ENCODE measurements at regions not wholly inside any gene's neighbourhood (a gene's known extent, or its start where the extent isn't known, plus 50 kb on each side); places are given as distances from the start of the nearest gene placed in this dataset.

DNA sequence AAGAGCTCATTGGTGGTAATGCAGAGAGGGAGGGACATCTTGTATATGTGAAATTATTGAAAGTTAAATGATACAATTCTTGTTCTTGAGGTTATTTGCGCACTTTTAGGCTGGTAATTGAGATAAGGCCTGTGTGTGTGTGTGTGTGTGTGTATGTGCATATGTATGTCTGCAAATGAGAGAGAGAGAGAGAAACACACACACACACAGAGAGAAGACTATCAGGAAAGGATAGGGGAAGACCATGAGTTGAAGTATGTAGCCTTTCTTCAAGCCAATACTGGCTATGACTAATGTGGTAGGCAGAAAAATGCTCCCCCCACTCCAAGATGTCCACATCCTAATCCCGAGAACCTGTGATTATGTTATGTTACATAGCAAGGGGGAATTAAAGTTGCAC lies 52.7 kb upstream of the DCD start:
- ChIA-PET CTCF (ENCODE audit: unreplicated experiment) (interaction anchor here (1.1 kb wide), 1 partner anchor 21 kb away, joined by 3 read pairs; no protein-coding TSS in a partner anchor), POLR2A (interaction anchor here (0.7 to 1.0 kb wide), 3 partner anchors 8 to 268 kb away, joined by 3 read pairs; no protein-coding TSS in a partner anchor)
- Histone ChIP-seq H4K20me1 (ENCODE audit: insufficient read depth, low read length) (no peaks in the 10 kb centered on the region), H3K9me2 (ENCODE audit: insufficient read depth, low read length) (no peaks in the 10 kb centered on the region), H3K4me1 (ENCODE audit: insufficient read depth, low read length, poor library complexity, severe bottlenecking) (no peaks in the 10 kb centered on the region), H3K4me2 (ENCODE audit: low read length) (no peak overlapping the region), H2AFZ (ENCODE audit: low read length) (no peak overlapping the region), H3K9me3 (ENCODE audit: low read length) (no peaks in the 10 kb centered on the region), H3K4me3 (ENCODE audit: low read depth, low read length, poor library complexity, severe bottlenecking) (no peak overlapping the region), H3K27ac (ENCODE audit: low read depth, low read length, poor library complexity, severe bottlenecking) (no peak overlapping the region), H3K79me2 (ENCODE audit: insufficient read depth, low read depth, low read length) (no peaks in the 10 kb centered on the region), H3K36me3 (ENCODE audit: insufficient read depth, low read length) (no peaks in the 10 kb centered on the region)
- no peak for TF ChIP-seq EZH2phosphoT487 (IDR thresholded peaks at IDR 0.05; ENCODE audit: borderline replicate concordance, low read depth, low read length)
- TF ChIP-seq, protein P1, sequence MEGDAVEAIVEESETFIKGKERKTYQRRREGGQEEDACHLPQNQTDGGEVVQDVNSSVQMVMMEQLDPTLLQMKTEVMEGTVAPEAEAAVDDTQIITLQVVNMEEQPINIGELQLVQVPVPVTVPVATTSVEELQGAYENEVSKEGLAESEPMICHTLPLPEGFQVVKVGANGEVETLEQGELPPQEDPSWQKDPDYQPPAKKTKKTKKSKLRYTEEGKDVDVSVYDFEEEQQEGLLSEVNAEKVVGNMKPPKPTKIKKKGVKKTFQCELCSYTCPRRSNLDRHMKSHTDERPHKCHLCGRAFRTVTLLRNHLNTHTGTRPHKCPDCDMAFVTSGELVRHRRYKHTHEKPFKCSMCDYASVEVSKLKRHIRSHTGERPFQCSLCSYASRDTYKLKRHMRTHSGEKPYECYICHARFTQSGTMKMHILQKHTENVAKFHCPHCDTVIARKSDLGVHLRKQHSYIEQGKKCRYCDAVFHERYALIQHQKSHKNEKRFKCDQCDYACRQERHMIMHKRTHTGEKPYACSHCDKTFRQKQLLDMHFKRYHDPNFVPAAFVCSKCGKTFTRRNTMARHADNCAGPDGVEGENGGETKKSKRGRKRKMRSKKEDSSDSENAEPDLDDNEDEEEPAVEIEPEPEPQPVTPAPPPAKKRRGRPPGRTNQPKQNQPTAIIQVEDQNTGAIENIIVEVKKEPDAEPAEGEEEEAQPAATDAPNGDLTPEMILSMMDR (conservative IDR thresholded peaks at IDR 0.05; ENCODE audit: low read length) = no peak
- DNase-seq (ENCODE audit: low spot score) = no peak
- no TSS peak for BruUV-seq (replicated peaks)
- intact Hi-C loops (cut with micrococcal nuclease; ENCODE audit: unreplicated experiment) = no loop called here

DNA sequence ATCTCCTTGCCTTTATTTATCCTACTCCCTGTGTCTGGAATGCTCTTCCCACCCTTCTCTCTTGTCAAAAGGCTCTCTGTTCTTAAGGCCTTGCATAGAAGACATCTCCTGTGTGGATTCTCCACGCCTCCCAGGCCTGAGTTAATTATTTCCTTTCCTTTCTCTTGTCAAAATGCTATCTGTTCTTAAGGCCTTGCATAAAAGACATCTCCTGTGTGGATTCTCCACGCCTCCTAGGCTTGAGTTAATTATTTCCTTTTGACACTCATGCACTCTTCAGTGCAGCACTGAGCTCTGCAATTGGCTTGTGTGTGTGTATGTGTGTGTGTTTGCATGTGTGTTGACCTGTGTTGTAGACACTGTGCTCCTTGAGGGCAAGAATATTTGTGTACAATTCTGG lies 52.1 kb upstream of the DCD start:
- H3K79me2 ChIP-seq (ENCODE audit: insufficient read depth, low read depth, low read length) = no peaks in the 10 kb centered on the region
- no peak overlapping the region for H3K4me3 ChIP-seq (ENCODE audit: low read depth, low read length, poor library complexity, severe bottlenecking)
- no peak for DNase-seq (ENCODE audit: low spot score)
- POLR2A ChIA-PET = interaction anchor here (1.0 kb wide), 1 partner anchor 16 kb away, joined by 3 read pairs; no protein-coding TSS in a partner anchor
- H3K9me2 ChIP-seq (ENCODE audit: insufficient read depth, low read length) = no peaks in the 10 kb centered on the region
- no peak overlapping the region for H2AFZ ChIP-seq (ENCODE audit: low read length)
- no peaks in the 10 kb centered on the region for H3K4me1 ChIP-seq (ENCODE audit: insufficient read depth, low read length, poor library complexity, severe bottlenecking)
- no peak overlapping the region for H3K4me2 ChIP-seq (ENCODE audit: low read length)
- intact Hi-C loops (cut with micrococcal nuclease; ENCODE audit: unreplicated experiment) = no loop called here
- BruUV-seq (replicated peaks) = no TSS peak
- H3K27ac ChIP-seq (ENCODE audit: low read depth, low read length, poor library complexity, severe bottlenecking) = no peak overlapping the region
- TF ChIP-seq, protein P1 (conservative IDR thresholded peaks at IDR 0.05; ENCODE audit: low read length) = no peak
- TF ChIP-seq EZH2phosphoT487 (IDR thresholded peaks at IDR 0.05; ENCODE audit: borderline replicate concordance, low read depth, low read length) = no peak
- H3K9me3 ChIP-seq (ENCODE audit: low read length) = no peaks in the 10 kb centered on the region
- CTCF ChIA-PET (ENCODE audit: unreplicated experiment) = no interaction called here
- H3K36me3 ChIP-seq (ENCODE audit: insufficient read depth, low read length) = no peaks in the 10 kb centered on the region
- H4K20me1 ChIP-seq (ENCODE audit: insufficient read depth, low read length) = no peaks in the 10 kb centered on the region
